Chondrocyte (in vitro differentiated cells): ENCODE measurements at regions not wholly inside any gene's neighbourhood (a gene's known extent, or its start where the extent isn't known, plus 50 kb on each side); places are given as distances from the start of the nearest gene placed in this dataset.

Experiments used
- DNase-seq: peaks from one replicate; pipeline ENCODE4 v3.0.0; 2021; ENCODE audit warnings: mixed read lengths, low spot score
- H3K27ac Mint-ChIP-seq: one replicate; pipeline ENCODE4 v1.8.0; 2021; ENCODE audit warnings: mild to moderate bottlenecking, moderate library complexity, mixed read lengths; ENCODE audit not compliant: unreplicated experiment
- H3K27me3 Mint-ChIP-seq: 2 replicates; pipeline ENCODE4 v1.8.0; 2021; ENCODE audit warnings: low read depth, mixed read lengths
- H3K36me3 Mint-ChIP-seq: 2 replicates; pipeline ENCODE4 v1.8.0; 2021; ENCODE audit warnings: low read depth, mixed read lengths
- H3K4me1 Mint-ChIP-seq: 2 replicates; pipeline ENCODE4 v1.8.0; 2021; ENCODE audit warnings: low read depth, mild to moderate bottlenecking, mixed read lengths
- H3K4me3 Mint-ChIP-seq: one replicate; pipeline ENCODE4 v1.8.0; 2021; ENCODE audit warnings: mild to moderate bottlenecking, moderate library complexity, mixed read lengths; ENCODE audit not compliant: unreplicated experiment
- H3K9me3 Mint-ChIP-seq: 2 replicates; pipeline ENCODE4 v1.8.0; 2021; ENCODE audit warnings: low read depth, mixed read lengths
- TF ChIP-seq, protein P1 (sequence below): fragments of 200-600 bp; sonication (generic); IDR thresholded peaks from 2 replicates; pipeline ENCODE4 v1.5.0; 2021; ENCODE audit warnings: antibody characterized with exemption, mild to moderate bottlenecking, moderate library complexity

DNA sequence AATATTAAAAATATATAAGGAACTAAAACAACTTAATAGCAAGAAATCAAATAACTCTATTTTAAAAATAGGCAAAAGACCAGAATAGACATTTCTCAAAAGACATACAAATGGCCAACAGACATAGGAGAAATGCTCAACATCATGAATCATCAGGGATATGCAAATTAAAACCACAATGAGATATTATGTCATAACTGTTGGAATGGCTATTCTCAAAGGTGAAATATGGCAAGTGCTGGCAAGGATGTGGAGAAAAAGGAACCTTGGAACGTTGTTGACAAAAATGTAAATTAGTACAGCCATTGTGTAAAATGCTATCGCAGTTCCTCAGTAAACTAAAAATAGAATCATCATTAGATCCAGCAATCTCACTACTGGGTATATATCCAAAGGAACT, 468.5 kb downstream of the NFIB start:
- DNase-seq = no peak

DNA sequence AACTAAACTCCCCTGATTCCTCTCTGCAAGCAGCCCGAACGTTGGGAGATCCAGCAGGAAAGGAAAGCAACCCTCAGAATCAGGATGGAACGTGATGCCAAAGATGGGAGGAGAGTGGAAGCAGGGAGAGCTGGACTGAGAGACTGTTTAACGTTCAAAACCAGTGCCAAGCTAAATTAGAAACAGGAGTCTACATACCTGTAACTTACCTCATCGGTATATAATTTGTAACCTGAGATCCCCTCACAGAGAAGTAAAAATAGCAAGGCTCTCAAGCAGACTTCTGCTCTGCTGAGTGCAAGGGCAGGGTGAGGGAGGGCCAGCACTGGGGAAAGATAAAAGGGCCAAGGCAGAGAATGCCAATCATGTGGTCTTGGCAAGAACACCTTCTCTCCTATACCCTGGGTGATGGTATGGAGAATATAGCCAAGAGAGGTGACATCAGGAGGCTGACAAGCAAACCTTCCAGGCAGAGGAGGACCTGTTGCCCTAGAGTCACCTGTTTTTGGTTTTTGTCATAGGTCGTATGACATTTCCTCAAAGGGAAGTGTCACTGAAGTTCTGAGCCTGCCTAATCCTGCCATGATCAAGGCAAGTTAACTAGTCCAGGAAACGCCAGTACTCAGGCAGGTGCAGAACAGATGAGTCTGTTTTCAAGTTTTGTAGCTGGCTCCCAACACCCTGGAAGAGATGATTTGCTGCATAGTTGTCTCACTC, 472.0 kb downstream of the NFIB start:
- peaks cover 6% of the 10 kb centered on the region for H3K4me1 Mint-ChIP-seq
- no peak overlapping the region for H3K27ac Mint-ChIP-seq
- no peaks in the 10 kb centered on the region for H3K27me3 Mint-ChIP-seq
- TF ChIP-seq, protein P1, sequence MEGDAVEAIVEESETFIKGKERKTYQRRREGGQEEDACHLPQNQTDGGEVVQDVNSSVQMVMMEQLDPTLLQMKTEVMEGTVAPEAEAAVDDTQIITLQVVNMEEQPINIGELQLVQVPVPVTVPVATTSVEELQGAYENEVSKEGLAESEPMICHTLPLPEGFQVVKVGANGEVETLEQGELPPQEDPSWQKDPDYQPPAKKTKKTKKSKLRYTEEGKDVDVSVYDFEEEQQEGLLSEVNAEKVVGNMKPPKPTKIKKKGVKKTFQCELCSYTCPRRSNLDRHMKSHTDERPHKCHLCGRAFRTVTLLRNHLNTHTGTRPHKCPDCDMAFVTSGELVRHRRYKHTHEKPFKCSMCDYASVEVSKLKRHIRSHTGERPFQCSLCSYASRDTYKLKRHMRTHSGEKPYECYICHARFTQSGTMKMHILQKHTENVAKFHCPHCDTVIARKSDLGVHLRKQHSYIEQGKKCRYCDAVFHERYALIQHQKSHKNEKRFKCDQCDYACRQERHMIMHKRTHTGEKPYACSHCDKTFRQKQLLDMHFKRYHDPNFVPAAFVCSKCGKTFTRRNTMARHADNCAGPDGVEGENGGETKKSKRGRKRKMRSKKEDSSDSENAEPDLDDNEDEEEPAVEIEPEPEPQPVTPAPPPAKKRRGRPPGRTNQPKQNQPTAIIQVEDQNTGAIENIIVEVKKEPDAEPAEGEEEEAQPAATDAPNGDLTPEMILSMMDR = no peak
- DNase-seq = no peak
- no peak overlapping the region for H3K4me3 Mint-ChIP-seq
- peaks cover 14% of the 10 kb centered on the region for H3K9me3 Mint-ChIP-seq
- H3K36me3 Mint-ChIP-seq = no peaks in the 10 kb centered on the region

More for the DNA sequence above, 468.5 kb downstream of the NFIB start:
- Mint-ChIP-seq H3K27me3 (no peaks in the 10 kb centered on the region), H3K4me3 (no peak overlapping the region), H3K4me1 (peaks cover 6% of the 10 kb centered on the region), H3K27ac (no peak overlapping the region), H3K9me3 (peaks cover 8% of the 10 kb centered on the region), H3K36me3 (no peaks in the 10 kb centered on the region)
- TF ChIP-seq, protein P1 = no peak

DNA sequence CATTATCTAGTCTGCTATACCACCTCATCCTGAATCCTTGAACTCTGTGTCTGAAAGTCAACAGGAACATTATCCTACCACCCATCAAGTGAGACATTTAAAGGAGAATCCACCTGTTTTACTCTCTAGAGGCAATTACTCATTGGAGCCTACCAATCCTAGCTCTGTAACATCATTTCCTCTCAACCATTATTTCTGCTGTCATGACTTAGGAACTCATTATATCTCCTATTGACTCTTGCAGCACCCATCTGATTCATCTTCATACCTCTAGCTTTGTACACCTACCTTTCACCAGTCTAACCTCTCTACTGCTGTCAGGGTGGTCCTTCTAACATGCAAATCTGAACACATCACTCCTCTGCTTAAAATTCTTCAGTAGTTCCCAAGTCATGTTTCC, 481.5 kb downstream of the NFIB start:
- Mint-ChIP-seq H3K36me3 (peaks cover 8% of the 10 kb centered on the region), H3K9me3 (peaks cover 20% of the 10 kb centered on the region), H3K4me3 (no peak overlapping the region), H3K27ac (no peak overlapping the region), H3K27me3 (peaks cover 2% of the 10 kb centered on the region), H3K4me1 (no peaks in the 10 kb centered on the region)
- TF ChIP-seq, protein P1 = no peak
- no peak for DNase-seq

DNA sequence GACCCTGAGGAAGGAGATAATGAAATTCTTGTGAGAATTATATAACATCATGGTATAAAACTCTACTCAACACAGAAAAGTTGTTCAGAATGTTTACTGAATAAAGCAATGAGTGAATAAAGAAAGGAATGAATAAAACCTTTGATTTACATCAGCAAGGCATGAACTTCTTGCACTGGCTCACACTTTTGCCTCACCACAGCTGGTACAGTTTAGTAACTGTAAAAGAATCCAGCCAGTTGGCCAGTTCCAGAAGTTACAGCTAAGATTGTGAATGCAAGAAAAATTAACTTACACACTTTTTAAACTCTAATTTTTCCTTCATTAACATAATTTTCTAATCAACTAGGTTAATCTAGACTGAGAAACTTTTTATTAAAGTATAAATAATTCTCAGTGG, 490.9 kb downstream of the NFIB start:
- Mint-ChIP-seq H3K4me3 (no peak overlapping the region), H3K36me3 (peaks cover 2% of the 10 kb centered on the region), H3K27me3 (no peaks in the 10 kb centered on the region), H3K4me1 (no peaks in the 10 kb centered on the region), H3K27ac (no peak overlapping the region), H3K9me3 (peaks cover 13% of the 10 kb centered on the region)
- TF ChIP-seq, protein P1 = no peak
- DNase-seq = no peak

DNA sequence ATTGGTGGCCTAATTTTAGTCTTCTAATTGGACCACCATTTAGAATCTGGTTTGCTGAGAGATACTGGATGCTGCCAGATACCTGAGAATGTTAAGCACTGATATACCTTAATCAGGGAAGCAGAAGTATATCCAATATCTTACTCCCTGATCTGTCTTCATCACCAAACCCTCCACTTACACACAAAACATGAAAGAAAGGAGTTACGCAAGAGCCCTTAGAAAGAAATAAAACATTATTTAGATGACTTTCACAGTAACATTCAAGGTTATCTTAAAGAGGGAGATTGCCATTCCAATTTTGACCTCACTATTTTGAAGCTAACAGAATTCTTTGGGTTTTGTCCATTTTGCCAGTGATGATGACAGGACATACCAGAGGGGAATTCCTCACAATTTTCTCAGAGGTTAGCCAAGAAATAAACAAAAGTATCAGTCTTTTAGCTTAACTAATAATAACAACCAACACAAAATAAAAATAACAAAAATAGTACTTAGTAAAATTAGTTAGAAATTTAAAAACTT, 496.1 kb downstream of the NFIB start:
- Mint-ChIP-seq H3K4me1 (peaks cover 4% of the 10 kb centered on the region), H3K9me3 (peaks cover 11% of the 10 kb centered on the region), H3K36me3 (peaks cover 2% of the 10 kb centered on the region), H3K27ac (no peak overlapping the region), H3K4me3 (no peak overlapping the region), H3K27me3 (peaks cover 2% of the 10 kb centered on the region)
- TF ChIP-seq, protein P1 = no peak
- no peak for DNase-seq
